GM12892 (cell line): ENCODE measurements at regions not wholly inside any gene's neighbourhood (a gene's known extent, or its start where the extent isn't known, plus 50 kb on each side); places are given as distances from the start of the nearest gene placed in this dataset.

Experiments
- POLR2A ChIP-seq: IDR thresholded peaks from 2 replicates; pipeline ENCODE4 v1.6.1; 2011; ENCODE audit warnings: low read depth, low read length, control low read depth
- POLR2AphosphoS5 ChIP-seq: IDR thresholded peaks from 2 replicates; pipeline ENCODE4 v1.6.1; 2011; ENCODE audit warnings: low read depth, low read length, control low read depth

DNA sequence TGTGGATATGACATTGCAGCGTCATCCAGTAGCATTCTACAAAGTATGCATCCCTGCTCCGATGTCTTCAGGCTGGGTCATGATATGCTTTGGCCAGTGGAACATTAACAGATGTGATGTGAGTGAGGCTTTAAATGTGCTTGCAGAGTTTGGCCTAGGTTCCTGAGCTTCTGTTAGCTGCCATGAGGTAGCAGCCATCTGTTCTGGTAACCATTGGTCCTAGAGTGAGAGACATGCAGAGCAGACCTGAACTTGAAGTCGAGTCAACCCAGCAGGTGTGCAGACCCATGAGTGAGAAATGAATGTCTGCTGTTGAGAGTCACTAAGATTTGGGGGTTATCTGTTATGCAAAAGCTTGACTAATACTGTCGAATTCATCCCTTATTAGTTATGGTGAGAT, 73.8 kb upstream of the NABP1 start:
- no peak for TF ChIP-seq POLR2A
- TF ChIP-seq POLR2AphosphoS5: no peak
